SK-N-MC (cell line): ENCODE measurements at regions not wholly inside any gene's neighbourhood (a gene's known extent, or its start where the extent isn't known, plus 50 kb on each side); places are given as distances from the start of the nearest gene placed in this dataset.
A peak's percentile ranks its signal among the peaks of the same experiment; 100 is the strongest.
"Not testable (repeated sequence)": the region's sequence is repeated elsewhere in the genome, so short reads cannot be mapped to it uniquely, and the experiment has no call there.

Experiments used
- DNase-seq: peaks from one replicate; pipeline ENCODE4 v3.0.0-alpha.2; 2011; ENCODE audit warnings: low read depth, low spot score
- H3K27ac ChIP-seq: fragments of 200-600 bp; sonication (generic); 2 replicates; pipeline ENCODE4 v1.5.1; 2016; ENCODE audit warnings: mixed run types
- H3K36me3 ChIP-seq: fragments of 200-600 bp; sonication (generic); 2 replicates; pipeline ENCODE4 v1.6.1; 2017; ENCODE audit warnings: antibody characterized with exemption, low read length, mixed read lengths; ENCODE audit not compliant: insufficient read depth
- H3K4me3 ChIP-seq: fragments of 200-600 bp; sonication (generic); 2 replicates; pipeline ENCODE4 v1.5.1; 2016
- H3K9ac ChIP-seq: fragments of 200-600 bp; sonication (generic); 2 replicates; pipeline ENCODE4 v1.8.0; 2017; ENCODE audit warnings: mixed run types, mixed read lengths; ENCODE audit not compliant: insufficient read length
- H3K9me3 ChIP-seq: fragments of 200-600 bp; sonication (generic); 2 replicates; pipeline ENCODE4 v1.6.1; 2017; ENCODE audit warnings: low read depth, mild to moderate bottlenecking, antibody characterized with exemption, low read length, moderate library complexity, mixed read lengths
- EZH2 ChIP-seq: fragments of 200-600 bp; sonication (generic); IDR thresholded peaks from one replicate; pipeline ENCODE4 v1.6.1; 2017; ENCODE audit warnings: antibody characterized with exemption
- FOXP2 ChIP-seq: optimal IDR thresholded peaks from 2 replicates; pipeline ENCODE3; 2011; ENCODE audit warnings: mild to moderate bottlenecking, moderate library complexity; ENCODE audit not compliant: insufficient read depth; ENCODE audit errors: extremely low read length, control extremely low read depth
- POLR2AphosphoS5 ChIP-seq: IDR thresholded peaks from 2 replicates; pipeline ENCODE4 v1.6.1; 2012; ENCODE audit warnings: mild to moderate bottlenecking, low read depth, low read length, borderline replicate concordance

DNA sequence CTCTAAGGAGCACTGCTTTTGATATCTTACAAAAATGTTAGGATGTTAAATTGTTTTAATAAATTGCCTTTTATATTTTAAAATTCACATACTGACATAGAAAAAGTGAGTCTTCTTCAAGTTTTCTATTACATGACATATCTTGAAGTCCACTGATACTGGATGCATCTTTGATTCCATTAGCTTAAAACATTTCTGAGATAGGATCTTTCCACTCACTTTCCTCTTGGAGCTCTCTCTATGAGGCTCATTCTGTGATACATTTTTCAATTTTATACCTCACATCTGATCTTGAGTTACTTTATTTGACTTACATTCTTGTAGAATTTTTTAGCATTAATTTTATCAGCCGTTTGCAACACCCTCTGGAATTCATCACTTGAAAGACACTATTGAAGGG, 86.8 kb upstream of the NOL4 start:
- no peak overlapping the region for H3K27ac ChIP-seq
- no peak overlapping the region for H3K9ac ChIP-seq
- no peak for DNase-seq
- no peak overlapping the region for H3K4me3 ChIP-seq
- H3K9me3 ChIP-seq: no peaks in the 10 kb centered on the region
- TF ChIP-seq EZH2 (no peak), POLR2AphosphoS5 (no peak), FOXP2 (no peak)
- no peaks in the 10 kb centered on the region for H3K36me3 ChIP-seq

DNA sequence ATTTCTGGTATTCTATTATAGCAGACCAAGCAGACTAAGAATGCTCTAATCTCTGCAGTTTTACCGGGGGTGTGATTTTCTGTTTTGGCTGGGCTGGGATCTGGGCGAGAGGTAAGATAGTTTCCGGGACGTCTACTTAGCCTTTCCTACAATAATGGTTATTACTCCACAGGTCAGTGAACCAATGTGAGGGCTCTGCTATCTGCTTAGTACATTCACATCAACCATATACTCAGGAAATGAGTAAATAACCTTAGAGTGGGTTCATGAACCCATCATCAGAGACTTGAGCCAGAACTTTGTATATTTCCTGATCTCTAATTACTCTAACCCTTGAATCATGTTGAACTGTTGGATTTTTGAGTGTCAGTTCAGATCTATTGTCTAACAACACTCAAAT, 90.1 kb upstream of the NOL4 start:
- Histone ChIP-seq H3K4me3 (no peak overlapping the region), H3K27ac (no peak overlapping the region), H3K36me3 (no peaks in the 10 kb centered on the region), H3K9me3 (no peaks in the 10 kb centered on the region), H3K9ac (no peak overlapping the region)
- no peak for TF ChIP-seq FOXP2
- TF ChIP-seq EZH2: no peak
- no peak for TF ChIP-seq POLR2AphosphoS5
- DNase-seq: no peak

DNA sequence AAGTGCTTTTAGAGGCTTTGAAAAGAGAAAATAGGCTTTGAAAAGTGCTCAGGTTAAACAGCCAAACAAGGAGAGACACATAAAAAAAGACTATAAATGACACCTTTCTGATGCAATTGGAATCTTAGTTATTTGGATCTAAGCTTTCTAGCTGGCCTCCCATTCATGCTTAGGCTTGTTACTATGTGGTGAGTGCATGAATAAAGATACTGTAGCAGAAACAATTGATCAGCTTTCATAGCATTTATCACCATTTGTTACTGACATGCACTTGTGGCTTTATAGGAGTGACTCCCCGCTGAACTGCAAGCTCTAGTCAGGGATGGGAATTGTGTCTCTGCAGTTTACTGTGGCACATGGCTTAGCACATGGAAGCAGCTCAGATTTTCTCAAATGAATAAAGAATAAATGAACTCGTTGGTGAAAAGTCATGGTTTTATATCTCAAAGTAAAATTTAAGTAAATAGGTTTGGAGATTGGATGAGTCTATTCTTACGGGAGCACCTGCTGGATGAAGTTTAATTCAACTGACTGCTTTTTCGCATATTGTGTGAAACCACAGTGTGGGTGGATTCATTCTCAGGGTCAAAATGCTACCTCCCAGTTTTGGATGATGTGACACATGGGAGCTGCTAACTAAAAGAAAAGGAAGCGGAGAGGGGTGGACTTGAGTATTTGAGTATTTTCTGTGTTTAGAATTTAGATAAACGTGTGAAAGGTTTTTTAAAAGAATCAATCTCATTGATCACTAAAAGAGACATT, 91.1 kb upstream of the NOL4 start:
- Histone ChIP-seq H3K9ac (no peak overlapping the region), H3K27ac (no peak overlapping the region), H3K4me3 (no peak overlapping the region), H3K36me3 (no peaks in the 10 kb centered on the region), H3K9me3 (no peaks in the 10 kb centered on the region)
- no peak for TF ChIP-seq FOXP2
- TF ChIP-seq POLR2AphosphoS5: no peak
- TF ChIP-seq EZH2: no peak
- DNase-seq: no peak

DNA sequence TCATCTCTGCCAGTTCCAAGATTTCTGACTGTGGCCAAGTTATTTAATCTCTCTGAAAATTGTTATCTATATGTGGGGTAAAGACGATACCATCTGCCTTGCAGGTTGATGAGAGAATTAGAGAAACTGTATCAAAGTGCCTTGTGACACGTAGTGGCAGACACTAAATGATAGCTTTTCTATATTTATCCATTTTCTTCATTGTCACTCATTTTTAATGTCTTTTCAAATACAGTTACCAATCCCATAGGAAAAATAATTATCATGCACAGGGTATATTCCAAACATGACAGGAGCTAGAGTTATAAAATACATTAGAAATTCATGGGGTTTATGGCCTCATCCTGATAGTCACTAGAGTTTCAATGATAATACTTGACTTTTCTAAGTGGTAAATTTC, 95.6 kb upstream of the NOL4 start:
- no peak overlapping the region for H3K4me3 ChIP-seq
- H3K9me3 ChIP-seq: no peaks in the 10 kb centered on the region
- no peak for TF ChIP-seq EZH2
- TF ChIP-seq POLR2AphosphoS5: no peak
- TF ChIP-seq FOXP2: no peak
- H3K9ac ChIP-seq: no peak overlapping the region
- H3K27ac ChIP-seq: no peak overlapping the region
- no peak for DNase-seq
- H3K36me3 ChIP-seq: no peaks in the 10 kb centered on the region

DNA sequence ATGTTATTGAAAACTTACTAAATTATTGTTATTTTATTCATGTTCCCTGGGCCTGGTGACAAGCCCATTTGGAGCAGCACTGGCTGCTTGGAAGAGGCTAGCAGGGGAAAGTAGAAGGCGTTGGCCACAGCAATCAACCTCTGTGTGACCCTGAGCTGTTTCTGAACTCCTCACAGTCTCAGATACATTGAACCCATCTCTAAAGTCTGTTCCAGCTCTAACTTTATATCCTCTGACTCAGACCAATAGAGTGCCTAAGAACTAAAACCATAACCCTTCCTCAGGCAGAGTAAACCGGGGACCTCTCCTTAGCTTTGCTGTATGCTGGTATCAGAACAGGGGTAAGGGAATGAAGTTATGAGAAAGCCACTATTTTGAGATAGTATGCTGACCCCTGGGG, 96.4 kb upstream of the NOL4 start:
- H3K27ac ChIP-seq: no peak overlapping the region
- H3K4me3 ChIP-seq: no peak overlapping the region
- TF ChIP-seq POLR2AphosphoS5 (no peak), FOXP2 (no peak), EZH2 (no peak)
- peaks cover 3% of the 10 kb centered on the region; the same call in 1 of the 2 replicates for H3K9me3 ChIP-seq
- H3K36me3 ChIP-seq: no peaks in the 10 kb centered on the region
- H3K9ac ChIP-seq: no peak overlapping the region
- no peak for DNase-seq

DNA sequence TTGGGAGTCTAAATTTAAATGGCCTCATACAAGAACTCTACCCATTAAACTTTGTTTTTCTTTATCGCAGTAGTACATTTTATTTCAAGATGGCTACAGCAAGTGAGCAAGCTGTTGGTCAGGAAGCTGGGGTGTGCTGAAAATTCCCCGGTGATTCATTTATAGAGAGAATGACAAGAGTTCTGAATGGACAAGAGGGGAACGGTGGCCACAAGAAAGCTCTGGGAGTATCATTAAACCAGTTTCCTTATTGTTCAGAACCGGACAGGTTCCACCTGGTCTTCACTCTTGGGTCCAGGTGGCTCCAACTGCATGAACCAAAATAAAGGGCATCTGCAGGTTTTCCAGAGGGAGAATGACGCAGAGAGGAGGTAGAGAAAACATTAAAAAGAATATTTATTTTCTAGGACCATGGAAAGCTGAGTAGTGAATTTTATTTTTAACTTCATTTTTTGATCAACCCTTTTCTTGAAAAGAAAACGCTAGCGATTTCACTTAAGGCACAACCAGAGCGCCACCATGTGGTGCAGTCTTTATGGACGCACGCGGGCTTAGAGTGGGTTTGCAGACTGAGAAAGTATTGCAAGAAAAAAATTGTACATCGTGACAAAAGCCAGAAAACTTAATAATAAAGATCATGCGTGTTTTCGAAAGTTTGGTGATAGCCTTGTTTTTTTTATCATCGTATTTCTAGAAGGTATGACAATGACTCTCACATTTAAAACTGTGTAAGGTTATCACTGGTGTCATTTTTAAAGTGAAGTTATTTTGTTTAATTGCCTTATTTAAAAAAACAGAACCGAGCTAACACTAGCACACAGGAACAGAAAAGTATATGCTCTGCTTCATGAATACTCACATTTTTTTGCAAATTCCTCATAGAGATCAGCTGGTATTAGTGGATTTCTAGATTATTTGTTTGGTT, 97.9 kb upstream of the NOL4 start:
- Histone ChIP-seq H3K27ac (no peak overlapping the region), H3K9ac (no peak overlapping the region), H3K36me3 (no peaks in the 10 kb centered on the region), H3K9me3 (peaks cover 4% of the 10 kb centered on the region; the same call in 1 of the 2 replicates), H3K4me3 (no peak overlapping the region)
- no peak for TF ChIP-seq EZH2
- TF ChIP-seq POLR2AphosphoS5: no peak
- no peak for TF ChIP-seq FOXP2
- DNase-seq: peak; percentile 64

DNA sequence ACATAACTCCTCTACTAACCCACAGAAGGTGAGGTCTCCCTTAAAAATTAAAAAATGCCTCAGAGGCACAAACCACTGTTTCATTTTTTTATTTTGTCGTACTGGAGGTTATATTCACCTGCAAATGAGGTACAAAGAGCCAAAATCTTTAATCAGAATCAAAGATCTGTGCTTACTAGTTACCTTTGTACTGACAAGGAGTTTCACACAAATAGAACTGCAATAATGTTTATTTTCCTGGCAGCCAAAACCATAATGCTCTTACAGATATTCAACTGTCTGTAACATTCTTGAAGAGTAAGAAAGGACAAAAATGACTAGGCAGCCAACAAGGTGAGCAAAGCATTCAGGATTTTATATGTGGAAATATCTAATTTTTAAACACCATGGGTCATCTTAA, 105.1 kb upstream of the NOL4 start:
- Histone ChIP-seq H3K9me3 (peaks cover 4% of the 10 kb centered on the region; the same call in 1 of the 2 replicates), H3K27ac (no peak overlapping the region), H3K36me3 (no peaks in the 10 kb centered on the region), H3K9ac (no peak overlapping the region), H3K4me3 (no peak overlapping the region)
- DNase-seq: no peak
- TF ChIP-seq EZH2 (no peak), POLR2AphosphoS5 (no peak), FOXP2 (no peak)

DNA sequence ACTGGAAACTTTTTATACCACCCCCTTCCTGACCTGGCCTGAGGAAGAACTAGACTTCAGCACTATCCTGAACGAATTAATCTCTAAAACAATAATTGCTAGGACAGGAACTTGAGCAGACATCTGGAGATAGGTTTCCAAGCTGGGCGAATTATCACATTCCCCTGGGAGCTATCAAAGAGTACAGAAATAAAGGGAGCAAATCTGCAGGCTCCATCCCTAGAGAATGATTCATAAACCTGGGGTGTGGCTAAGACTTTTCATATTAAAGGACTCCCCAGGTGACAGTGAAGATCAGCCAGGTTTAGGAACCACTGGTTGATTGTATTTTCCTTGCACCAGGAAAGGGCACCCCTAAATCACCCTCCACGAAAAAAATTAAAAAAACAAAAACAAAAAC, 105.6 kb upstream of the NOL4 start:
- TF ChIP-seq POLR2AphosphoS5 (no peak), EZH2 (no peak), FOXP2 (no peak)
- H3K4me3 ChIP-seq: no peak overlapping the region
- H3K9ac ChIP-seq: no peak overlapping the region
- no peaks in the 10 kb centered on the region for H3K36me3 ChIP-seq
- no peak overlapping the region for H3K27ac ChIP-seq
- peaks cover 4% of the 10 kb centered on the region; the same call in 1 of the 2 replicates for H3K9me3 ChIP-seq
- no peak for DNase-seq

DNA sequence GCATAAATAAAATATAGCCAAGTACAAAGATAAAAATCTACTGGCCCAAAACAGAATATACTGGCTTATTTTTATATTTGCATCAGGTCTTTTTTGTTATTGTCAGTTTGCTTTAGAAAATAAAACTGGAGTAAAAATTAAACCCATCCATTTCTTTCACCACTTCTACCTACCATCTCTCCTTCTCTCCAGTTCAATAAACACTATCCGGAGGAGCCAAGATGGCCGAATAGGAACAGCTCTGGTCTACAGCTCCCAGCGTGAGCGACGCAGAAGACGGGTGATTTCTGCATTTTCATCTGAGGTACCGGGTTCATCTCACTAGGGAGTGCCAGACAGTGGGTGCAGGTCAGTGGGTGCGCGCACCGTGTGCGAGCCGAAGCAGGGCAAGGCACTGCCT, 106.2 kb upstream of the NOL4 start:
- not testable (repeated sequence) for H3K4me3 ChIP-seq, DNase-seq

DNA sequence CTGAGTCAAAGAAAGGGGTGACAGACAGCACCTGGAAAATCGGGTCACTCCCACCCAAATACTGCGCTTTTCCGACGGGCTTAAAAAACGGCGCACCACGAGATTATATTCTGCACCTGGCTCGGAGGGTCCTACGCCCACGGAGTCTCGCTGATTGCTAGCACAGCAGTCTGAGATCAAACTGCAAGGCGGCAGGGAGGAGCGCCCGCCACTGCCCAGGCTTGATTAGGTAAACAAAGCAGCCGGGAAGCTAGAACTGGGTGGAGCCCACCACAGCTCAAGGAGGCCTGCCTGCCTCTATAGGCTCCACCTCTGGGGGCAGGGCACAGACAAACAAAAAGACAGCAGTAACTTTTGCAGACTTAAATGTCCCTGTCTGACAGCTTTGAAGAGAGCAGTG, 106.6 kb upstream of the NOL4 start:
- H3K36me3 ChIP-seq, H3K9ac ChIP-seq, DNase-seq, H3K4me3 ChIP-seq, H3K27ac ChIP-seq, H3K9me3 ChIP-seq: not testable (repeated sequence)

More for the DNA sequence above, 106.2 kb upstream of the NOL4 start:
- not testable (repeated sequence) for H3K27ac ChIP-seq, H3K9ac ChIP-seq, H3K36me3 ChIP-seq, H3K9me3 ChIP-seq
